ENCODE measurements at regions not wholly inside any gene's neighbourhood (a gene's known extent, or its start where the extent isn't known, plus 50 kb on each side); places are given as distances from the start of the nearest gene placed in this dataset.

DNA sequence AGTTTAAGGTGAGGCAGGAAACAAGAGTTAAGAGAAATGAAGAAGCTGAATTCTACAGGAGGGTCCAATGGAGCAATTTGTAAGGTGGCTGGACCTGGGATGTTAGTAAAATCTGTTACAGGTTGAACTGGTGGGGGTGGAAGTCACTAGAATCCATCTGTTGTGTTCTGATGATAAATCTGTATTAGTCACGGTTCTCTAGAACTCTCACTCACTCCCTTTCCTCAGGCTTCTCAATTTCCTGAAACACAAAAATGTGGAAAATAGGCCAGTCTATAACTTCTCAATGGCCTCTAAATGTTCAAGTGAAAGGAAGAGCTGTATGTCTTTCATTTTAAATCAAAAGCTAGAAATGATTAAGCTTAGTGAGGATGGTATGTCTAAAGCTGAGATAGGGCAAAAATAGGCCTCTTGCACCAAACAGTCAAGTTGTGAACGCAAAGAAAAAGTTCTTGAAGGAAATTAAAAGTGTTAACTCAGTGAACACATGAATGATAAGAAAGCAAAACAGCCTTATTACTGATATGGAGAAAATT, 180.2 kb upstream of the CBLB start:
- Histone ChIP-seq H3K27ac (ENCODE audit: low read length) (no peak overlapping the region), H3K4me3 (ENCODE audit: low read length) (no peak overlapping the region), H3K9me3 (ENCODE audit: control insufficient read depth, low read length) (no peaks in the 10 kb centered on the region), H3K27me3 (ENCODE audit: control insufficient read depth, insufficient read depth) (no peaks in the 10 kb centered on the region), H3K4me1 (ENCODE audit: control insufficient read depth, insufficient read depth, low read length) (no peaks in the 10 kb centered on the region)
- intact Hi-C loops (cut with DNase I): no loop called here
- no peak for ATAC-seq
- DNase-seq: no peak
- 92% methylated on average over 2 of the region's 2 CpGs for WGBS

DNA sequence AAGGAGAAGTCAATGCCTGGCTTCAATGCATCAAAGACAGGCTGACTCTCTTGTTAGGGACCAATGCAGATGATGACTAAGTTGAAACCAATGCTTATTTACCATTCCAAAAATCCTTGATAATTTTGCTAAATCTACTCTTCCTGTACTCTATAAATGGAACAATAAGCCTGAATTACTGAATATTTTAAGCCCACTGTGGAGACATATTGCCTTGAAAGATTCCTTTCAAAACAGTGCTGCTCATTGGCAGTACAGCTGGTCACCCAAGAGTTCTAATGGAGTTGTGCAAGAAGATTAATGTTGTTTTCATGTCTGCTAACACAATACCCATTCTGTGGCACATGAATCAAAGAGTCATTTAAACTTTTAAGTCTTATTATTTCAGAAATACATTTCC, 181.0 kb upstream of the CBLB start:
- Histone ChIP-seq H3K27ac (ENCODE audit: low read length) (no peak overlapping the region), H3K4me1 (ENCODE audit: control insufficient read depth, insufficient read depth, low read length) (no peaks in the 10 kb centered on the region), H3K4me3 (ENCODE audit: low read length) (no peak overlapping the region), H3K9me3 (ENCODE audit: control insufficient read depth, low read length) (no peaks in the 10 kb centered on the region), H3K27me3 (ENCODE audit: control insufficient read depth, insufficient read depth) (no peaks in the 10 kb centered on the region)
- intact Hi-C loops (cut with DNase I): no loop called here
- DNase-seq (no peak), ATAC-seq (no peak)

GRCh38 chr3:106056931-106057330, 188.1 kb upstream of the CBLB start:
- Histone ChIP-seq H3K4me3 (ENCODE audit: low read length) (no peak overlapping the region), H3K4me1 (ENCODE audit: control insufficient read depth, insufficient read depth, low read length) (no peaks in the 10 kb centered on the region), H3K27me3 (ENCODE audit: control insufficient read depth, insufficient read depth) (no peaks in the 10 kb centered on the region), H3K9me3 (ENCODE audit: control insufficient read depth, low read length) (no peaks in the 10 kb centered on the region), H3K27ac (ENCODE audit: low read length) (no peak overlapping the region)
- intact Hi-C loops (cut with DNase I): no loop called here
- DNase-seq (no peak), ATAC-seq (no peak)
- 72% methylated on average over 3 of the region's 3 CpGs for WGBS

DNA sequence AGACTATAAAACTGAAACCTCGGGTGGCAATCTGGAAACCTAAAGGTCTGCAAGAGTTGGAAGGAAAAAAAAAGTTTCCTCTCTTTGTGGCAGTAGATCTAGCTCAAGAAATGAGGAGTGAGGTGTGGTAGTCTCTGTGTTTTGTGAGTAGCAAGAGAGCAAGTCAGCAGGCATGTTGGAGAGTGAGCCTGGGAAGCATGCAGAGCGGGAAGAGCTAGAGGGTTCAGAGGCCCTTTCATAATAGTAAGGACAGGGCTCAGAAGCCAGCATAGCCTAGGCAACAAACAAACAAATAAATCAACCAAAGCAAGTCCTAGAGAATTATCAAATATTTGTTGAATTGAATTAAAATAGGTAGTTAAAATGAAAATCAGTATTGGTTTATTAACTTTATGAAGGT, 189.7 kb upstream of the CBLB start:
- intact Hi-C loops (cut with DNase I): no loop called here
- Histone ChIP-seq H3K27me3 (ENCODE audit: control insufficient read depth, insufficient read depth) (no peaks in the 10 kb centered on the region), H3K4me1 (ENCODE audit: control insufficient read depth, insufficient read depth, low read length) (no peaks in the 10 kb centered on the region), H3K9me3 (ENCODE audit: control insufficient read depth, low read length) (no peaks in the 10 kb centered on the region), H3K27ac (ENCODE audit: low read length) (no peak overlapping the region), H3K4me3 (ENCODE audit: low read length) (no peak overlapping the region)
- ATAC-seq (peak; percentile 80 to 92), DNase-seq (peak in 1 of 3 donors; percentile 35)
- WGBS: 52% methylated on average over 2 of the region's 2 CpGs

- ATAC-seq (no peak), DNase-seq (no peak)
- Histone ChIP-seq H3K9me3 (ENCODE audit: control insufficient read depth, low read length) (no peaks in the 10 kb centered on the region), H3K4me3 (ENCODE audit: low read length) (no peak overlapping the region), H3K27me3 (ENCODE audit: control insufficient read depth, insufficient read depth) (no peaks in the 10 kb centered on the region), H3K27ac (ENCODE audit: low read length) (no peak overlapping the region), H3K4me1 (ENCODE audit: control insufficient read depth, insufficient read depth, low read length) (no peaks in the 10 kb centered on the region)
- intact Hi-C loops (cut with DNase I): loop anchor here in 1 of 4 donors (10.0 kb wide), 1 partner anchor 145 kb away; no protein-coding TSS in a partner anchor
- 41% methylated on average over 2 of the region's 2 CpGs for WGBS
Observed at GRCh38 chr3:106059953-106060517, 191.2 kb upstream of the CBLB start.

DNA sequence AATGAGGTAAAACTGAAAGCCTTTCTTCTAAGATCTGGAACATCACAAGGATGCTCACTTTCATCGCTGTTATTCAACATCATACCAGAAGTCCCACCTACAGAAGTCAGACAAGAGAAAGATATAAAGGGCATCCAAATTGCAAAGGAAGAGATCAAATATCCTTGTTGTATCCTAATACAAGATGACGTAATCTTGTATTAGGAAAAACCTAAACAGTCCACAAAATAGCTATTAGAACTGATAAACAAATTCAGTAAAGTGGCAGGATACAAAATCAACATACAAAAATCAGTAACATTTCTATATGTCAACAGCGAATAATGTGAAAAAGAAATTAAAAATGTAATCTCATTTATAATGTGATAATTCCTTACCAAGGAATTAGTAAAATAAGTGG, 195.1 kb upstream of the CBLB start:
- 98% methylated on average over 3 of the region's 3 CpGs for WGBS
- ATAC-seq: no peak
- Histone ChIP-seq H3K27ac (ENCODE audit: low read length) (no peak overlapping the region), H3K27me3 (ENCODE audit: control insufficient read depth, insufficient read depth) (no peaks in the 10 kb centered on the region), H3K4me1 (ENCODE audit: control insufficient read depth, insufficient read depth, low read length) (peaks cover 2% of the 10 kb centered on the region), H3K9me3 (ENCODE audit: control insufficient read depth, low read length) (no peaks in the 10 kb centered on the region), H3K4me3 (ENCODE audit: low read length) (no peak overlapping the region)
- no peak for DNase-seq
- intact Hi-C loops (cut with DNase I): loop anchor here in 1 of 4 donors (10.0 kb wide), 1 partner anchor 141 kb away; no protein-coding TSS in a partner anchor

DNA sequence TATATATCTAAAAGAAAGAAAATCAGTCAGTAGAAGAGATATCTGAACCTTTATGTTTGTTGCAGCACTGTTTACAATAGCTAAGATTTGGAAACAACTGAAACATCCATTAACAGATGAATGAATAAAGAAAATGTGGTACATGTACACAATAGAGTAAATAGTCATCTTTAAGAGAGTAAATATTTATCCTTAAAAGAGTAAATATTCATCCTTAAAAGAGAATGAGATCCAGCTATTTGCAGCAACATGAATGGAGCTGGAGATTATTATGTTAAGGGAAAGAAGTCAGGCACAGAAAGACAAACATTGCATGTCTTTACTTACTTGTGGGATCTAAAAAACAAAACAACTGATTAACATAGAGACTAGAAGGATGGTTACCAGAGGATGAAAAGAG, 197.0 kb upstream of the CBLB start:
- intact Hi-C loops (cut with DNase I): loop anchor here in 1 of 4 donors (10.0 kb wide), 1 partner anchor 139 kb away; no protein-coding TSS in a partner anchor
- peaks cover 2% of the 10 kb centered on the region for H3K4me1 ChIP-seq (ENCODE audit: control insufficient read depth, insufficient read depth, low read length)
- H3K27me3 ChIP-seq (ENCODE audit: control insufficient read depth, insufficient read depth): no peaks in the 10 kb centered on the region
- no peak overlapping the region for H3K4me3 ChIP-seq (ENCODE audit: low read length)
- no peak for ATAC-seq
- DNase-seq: no peak
- no peak overlapping the region for H3K27ac ChIP-seq (ENCODE audit: low read length)
- H3K9me3 ChIP-seq (ENCODE audit: control insufficient read depth, low read length): no peaks in the 10 kb centered on the region

DNA sequence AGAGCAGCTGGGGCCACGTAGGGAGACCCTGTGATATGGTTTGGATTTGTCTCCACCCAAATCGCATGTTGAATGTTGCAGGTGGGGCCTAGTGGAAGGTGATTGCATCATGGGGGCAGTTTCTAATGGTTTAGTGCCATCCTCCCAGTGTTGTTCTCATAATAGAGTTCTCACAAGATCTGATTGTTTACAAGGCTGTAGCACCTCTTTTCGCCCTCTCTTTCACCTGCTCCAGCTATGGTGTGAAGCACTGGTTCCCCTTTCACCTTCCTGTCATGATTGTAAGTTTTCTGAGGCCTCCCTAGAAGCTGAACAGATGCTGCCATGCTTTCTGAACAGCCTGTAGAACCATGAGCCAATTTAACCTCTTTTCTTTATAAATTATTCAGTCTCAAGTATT, 198.9 kb upstream of the CBLB start:
- WGBS: 89% methylated on average over 3 of the region's 3 CpGs
- DNase-seq (no peak), ATAC-seq (no peak)
- Histone ChIP-seq H3K27ac (ENCODE audit: low read length) (peak overlapping the region; percentile 52), H3K4me1 (ENCODE audit: control insufficient read depth, insufficient read depth, low read length) (peaks cover 3% of the 10 kb centered on the region), H3K4me3 (ENCODE audit: low read length) (no peak overlapping the region), H3K27me3 (ENCODE audit: control insufficient read depth, insufficient read depth) (no peaks in the 10 kb centered on the region), H3K9me3 (ENCODE audit: control insufficient read depth, low read length) (no peaks in the 10 kb centered on the region)
- intact Hi-C loops (cut with DNase I): loop anchor here in 1 of 4 donors (10.0 kb wide), 1 partner anchor 137 kb away; no protein-coding TSS in a partner anchor

DNA sequence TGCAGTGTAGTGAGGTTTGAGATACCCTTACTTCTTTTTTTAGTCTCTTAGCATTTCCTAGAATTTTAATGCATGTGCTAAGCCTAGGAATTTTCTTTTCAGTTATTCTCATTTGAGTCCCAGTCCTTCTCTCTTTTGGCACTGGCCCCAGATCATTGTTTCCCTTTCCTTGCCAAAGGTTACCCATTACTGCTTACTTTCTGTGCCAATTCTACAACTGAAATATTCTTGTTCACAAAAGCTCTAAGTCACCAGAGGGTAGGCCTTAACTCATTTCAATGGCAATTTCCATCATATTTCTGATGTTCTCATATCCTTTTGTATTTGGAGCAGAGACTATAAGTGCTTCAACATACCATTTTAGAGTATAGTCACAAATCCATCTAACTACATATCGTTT, 199.6 kb upstream of the CBLB start:
- H3K4me1 ChIP-seq (ENCODE audit: control insufficient read depth, insufficient read depth, low read length): peaks cover 3% of the 10 kb centered on the region
- no peak overlapping the region for H3K4me3 ChIP-seq (ENCODE audit: low read length)
- intact Hi-C loops (cut with DNase I): loop anchor here in 1 of 4 donors (10.0 kb wide), 1 partner anchor 136 kb away; no protein-coding TSS in a partner anchor
- 22% methylated on average over 1 of the region's 1 CpG for WGBS
- peak in 1 of 2 donors; percentile 48 for ATAC-seq
- H3K27me3 ChIP-seq (ENCODE audit: control insufficient read depth, insufficient read depth): no peaks in the 10 kb centered on the region
- no peak overlapping the region for H3K27ac ChIP-seq (ENCODE audit: low read length)
- DNase-seq: no peak
- no peaks in the 10 kb centered on the region for H3K9me3 ChIP-seq (ENCODE audit: control insufficient read depth, low read length)

- Histone ChIP-seq H3K27me3 (ENCODE audit: control insufficient read depth, insufficient read depth) (no peaks in the 10 kb centered on the region), H3K27ac (ENCODE audit: low read length) (no peak overlapping the region), H3K4me3 (ENCODE audit: low read length) (no peak overlapping the region), H3K9me3 (ENCODE audit: control insufficient read depth, low read length) (no peaks in the 10 kb centered on the region), H3K4me1 (ENCODE audit: control insufficient read depth, insufficient read depth, low read length) (peaks cover 3% of the 10 kb centered on the region)
- 38% methylated on average over 2 of the region's 2 CpGs for WGBS
- intact Hi-C loops (cut with DNase I): loop anchor here in 1 of 4 donors (10.0 kb wide), 1 partner anchor 136 kb away; no protein-coding TSS in a partner anchor
- DNase-seq (no peak), ATAC-seq (peak; percentile 79 to 92)
Observed at GRCh38 chr3:106068795-106069194, 200.0 kb upstream of the CBLB start.

DNA sequence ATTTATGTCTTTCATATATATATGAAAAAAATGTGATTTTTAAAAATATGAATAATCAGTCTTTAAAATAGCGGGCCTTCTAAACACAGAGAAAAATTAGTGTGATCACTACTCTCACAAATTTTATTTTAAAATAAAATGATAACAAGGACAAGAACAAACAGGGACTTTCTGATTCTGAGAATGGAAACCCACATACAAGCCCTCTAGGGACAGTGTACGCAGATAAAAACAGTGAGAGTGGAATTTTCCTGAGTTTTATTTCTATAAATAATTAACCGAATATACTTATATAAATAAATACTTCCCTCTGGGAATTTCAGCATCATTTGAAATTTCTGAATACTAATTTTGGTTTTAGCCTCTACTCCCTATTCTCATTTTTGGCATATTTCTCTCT, 201.4 kb upstream of the CBLB start:
- Histone ChIP-seq H3K27ac (ENCODE audit: low read length) (no peak overlapping the region), H3K27me3 (ENCODE audit: control insufficient read depth, insufficient read depth) (no peaks in the 10 kb centered on the region), H3K4me1 (ENCODE audit: control insufficient read depth, insufficient read depth, low read length) (peaks cover 3% of the 10 kb centered on the region), H3K4me3 (ENCODE audit: low read length) (no peak overlapping the region), H3K9me3 (ENCODE audit: control insufficient read depth, low read length) (no peaks in the 10 kb centered on the region)
- ATAC-seq: peak in 1 of 2 donors; percentile 64
- WGBS: 61% methylated on average over 3 of the region's 3 CpGs
- no peak for DNase-seq
- intact Hi-C loops (cut with DNase I): no loop called here

Data from right cardiac atrium (tissue), 5 donors.